DMS 273 treated with DMSO at 0.1 percent for 48 hours (cell line): ENCODE measurements at regions not wholly inside any gene's neighbourhood (a gene's known extent, or its start where the extent isn't known, plus 50 kb on each side); places are given as distances from the start of the nearest gene placed in this dataset.

Source experiments
- DNase-seq: peaks from one replicate; lab custom pipeline; 2025; lab: John Stamatoyannopoulos, UW

GRCh38 chr7:33757050-33757449, 148.3 kb upstream of the BMPER start:
- no peak for DNase-seq

- DNase-seq, result peak; percentile 29
Measured at GRCh38 chr7:33757563-33758165, 147.7 kb upstream of the BMPER start.

DNA sequence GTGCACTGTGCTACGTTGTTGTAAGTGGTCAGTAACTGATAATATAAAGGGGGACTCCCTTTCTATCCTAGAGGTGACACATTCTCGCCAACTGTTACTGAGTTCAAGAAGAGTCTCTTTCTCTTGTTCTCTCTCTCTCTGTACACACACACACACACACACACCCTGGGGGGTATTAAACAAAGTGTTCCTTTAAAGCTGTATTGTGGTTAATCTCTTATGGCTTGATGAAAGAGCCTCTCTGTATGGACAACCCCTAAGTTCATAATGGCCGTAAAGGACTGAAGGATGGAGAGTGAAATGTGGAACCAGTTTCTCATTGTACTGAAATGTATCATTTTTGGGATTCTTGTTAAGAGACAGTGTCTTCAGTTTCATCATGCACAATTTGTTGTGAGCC, 145.2 kb upstream of the BMPER start:
- DNase-seq, result no peak

- DNase-seq, result no peak
Measured at GRCh38 chr7:33760834-33761233, 144.5 kb upstream of the BMPER start.

- DNase-seq, result no peak
Measured at GRCh38 chr7:33761449-33762080, 143.8 kb upstream of the BMPER start.

GRCh38 chr7:33762151-33762910, 143.0 kb upstream of the BMPER start:
- no peak for DNase-seq

DNA sequence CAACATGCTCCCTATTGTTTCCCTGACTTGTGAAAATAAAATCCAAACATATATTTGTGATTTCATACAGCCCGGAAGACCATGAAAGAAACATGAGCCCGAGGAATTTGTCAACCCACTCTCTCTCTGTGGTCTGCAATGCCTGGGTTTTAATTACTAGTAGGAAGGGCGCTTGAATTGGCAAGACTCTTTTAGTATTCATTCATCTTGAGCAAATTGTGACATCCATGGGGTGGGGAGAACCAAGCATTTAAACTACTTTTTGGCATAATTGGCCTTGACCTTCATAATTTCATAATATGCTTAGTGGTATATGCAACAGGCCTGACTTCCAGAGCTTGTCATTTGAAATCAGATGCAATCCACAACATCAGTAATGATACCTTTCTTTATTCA, 142.4 kb upstream of the BMPER start:
- DNase-seq, result no peak

DNA sequence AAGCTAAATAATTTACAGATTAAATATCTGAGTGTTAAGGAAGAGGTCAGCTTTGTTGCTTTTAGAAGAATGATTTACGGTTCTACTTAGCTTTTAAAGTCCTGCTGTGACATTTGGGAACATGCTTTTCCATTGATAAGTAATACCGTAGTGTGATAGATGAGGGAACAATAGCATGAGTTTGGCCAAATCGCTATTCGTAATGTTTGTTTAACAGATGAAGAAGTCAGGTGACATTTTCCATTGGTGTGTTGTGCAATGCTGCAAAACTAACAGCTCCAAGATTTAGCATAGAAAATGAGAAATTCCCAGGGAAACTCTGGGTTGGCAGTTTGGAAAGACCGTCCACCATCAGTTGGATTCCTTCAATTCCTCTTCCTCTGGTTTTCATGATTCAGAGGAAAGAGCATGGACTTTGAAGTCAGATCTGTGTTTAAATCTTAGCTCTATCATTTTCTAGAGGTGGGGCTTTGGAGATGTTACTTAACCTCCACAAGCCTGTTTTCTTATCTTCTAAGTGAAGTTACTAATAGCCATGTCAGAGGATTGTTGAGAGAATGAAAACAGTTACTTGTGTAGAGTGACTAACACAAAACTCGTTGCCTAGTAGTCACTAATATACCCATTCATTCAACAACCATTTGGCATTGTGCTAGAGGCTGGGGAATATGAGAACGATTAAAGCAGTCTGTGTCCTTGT, 140.4 kb upstream of the BMPER start:
- no peak for DNase-seq

GRCh38 chr7:33766405-33766804, 138.9 kb upstream of the BMPER start:
- no peak for DNase-seq

GRCh38 chr7:33769930-33770329, 135.4 kb upstream of the BMPER start:
- DNase-seq, result no peak

- no peak for DNase-seq
Measured at GRCh38 chr7:33770576-33770975, 134.8 kb upstream of the BMPER start.

DNA sequence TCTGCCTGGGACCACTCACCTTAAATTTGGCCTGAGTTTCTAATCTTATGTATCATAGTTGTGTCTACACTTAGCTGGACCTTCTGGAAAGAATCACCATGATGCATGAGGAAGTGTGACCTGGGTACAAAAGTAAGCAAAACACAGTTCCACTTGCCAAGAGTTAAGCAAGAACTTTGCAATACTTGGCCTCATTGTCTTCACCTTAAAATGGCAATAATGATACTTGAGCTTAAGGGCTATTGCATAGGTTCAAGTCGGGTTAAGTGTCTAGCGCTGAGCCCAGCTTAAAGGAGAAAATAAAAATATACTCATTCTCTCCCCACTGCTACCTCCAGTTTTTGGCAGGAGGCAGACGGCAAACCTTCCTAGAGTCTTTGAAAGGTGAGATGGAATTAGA, 133.9 kb upstream of the BMPER start:
- DNase-seq, result no peak

- DNase-seq, result no peak
Measured at GRCh38 chr7:33773053-33773452, 132.3 kb upstream of the BMPER start.

DNA sequence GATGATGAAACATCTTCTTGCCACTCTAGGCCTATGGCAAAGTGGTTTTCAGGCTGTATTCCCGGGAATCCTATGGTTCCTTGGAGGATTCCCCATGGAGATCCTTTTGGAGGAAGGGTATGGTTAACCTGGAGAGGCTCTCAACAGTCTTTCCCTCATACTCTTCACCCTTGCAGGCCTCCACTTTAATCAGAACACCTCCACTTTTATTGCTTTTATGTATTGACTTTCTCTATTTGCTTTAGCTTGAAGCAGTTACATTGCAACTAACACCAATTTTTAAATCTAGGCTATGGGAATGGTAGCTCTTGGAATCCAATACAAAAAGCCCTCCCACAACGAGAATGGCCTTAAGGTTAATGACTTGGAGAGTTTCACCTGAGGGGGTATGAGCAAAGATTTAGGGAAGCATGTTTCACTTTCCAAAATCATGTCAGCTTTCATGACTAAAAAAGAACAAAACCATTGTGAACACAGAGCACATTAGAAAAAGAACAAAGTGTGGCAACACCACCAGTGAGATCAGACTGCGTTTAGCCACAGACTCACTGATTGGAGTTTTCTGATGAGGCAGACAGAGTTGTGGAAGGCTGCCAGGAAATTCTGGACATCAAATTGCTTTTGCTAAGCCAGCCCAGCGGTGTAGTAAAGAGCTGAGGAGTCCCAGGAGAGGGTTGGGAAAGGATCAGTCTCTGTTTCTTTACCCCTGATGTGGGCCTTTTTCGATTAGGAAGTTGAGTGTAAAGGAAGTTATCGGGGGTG, 130.4 kb upstream of the BMPER start:
- no peak for DNase-seq

DNA sequence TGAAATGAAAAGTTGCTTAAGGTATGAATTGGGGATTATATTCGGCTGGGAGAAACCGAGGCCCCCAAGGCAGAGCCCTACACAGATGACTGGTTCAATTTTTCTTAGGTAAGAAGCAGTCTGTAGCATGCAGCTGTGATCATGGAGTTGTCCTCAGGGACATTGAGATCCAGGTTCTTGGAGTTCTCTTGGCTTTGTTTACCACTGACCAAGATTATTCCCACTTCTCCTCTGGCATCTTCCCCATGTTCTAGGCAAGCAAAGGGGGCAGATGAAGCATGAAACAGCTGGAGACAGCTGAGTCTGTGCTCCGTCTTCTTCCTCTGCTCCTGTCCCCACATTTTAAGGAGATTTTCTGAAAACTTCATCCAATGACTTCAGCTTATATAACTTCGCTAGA, 129.5 kb upstream of the BMPER start:
- no peak for DNase-seq

GRCh38 chr7:33776788-33777187, 128.6 kb upstream of the BMPER start:
- no peak for DNase-seq

DNA sequence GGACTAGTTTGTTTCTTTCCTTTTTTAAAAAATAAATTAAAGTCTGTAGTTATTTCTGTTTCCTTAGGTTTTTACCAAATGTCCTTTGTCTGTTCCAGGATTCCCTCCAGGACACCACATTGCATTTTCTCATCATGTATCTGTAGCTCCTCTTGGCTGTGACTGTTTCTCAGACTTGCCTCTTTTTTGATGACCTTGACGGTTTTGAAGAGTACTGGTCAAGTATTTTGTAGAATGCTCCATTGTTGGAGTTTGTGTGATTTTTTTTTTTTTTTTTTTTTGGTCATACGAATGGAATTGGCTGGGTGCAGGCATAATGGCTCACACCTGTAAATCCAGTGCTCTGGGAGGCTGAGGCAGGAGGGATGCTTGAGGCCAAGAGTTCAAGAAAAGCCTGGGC, 127.1 kb upstream of the BMPER start:
- DNase-seq, result no peak

DNA sequence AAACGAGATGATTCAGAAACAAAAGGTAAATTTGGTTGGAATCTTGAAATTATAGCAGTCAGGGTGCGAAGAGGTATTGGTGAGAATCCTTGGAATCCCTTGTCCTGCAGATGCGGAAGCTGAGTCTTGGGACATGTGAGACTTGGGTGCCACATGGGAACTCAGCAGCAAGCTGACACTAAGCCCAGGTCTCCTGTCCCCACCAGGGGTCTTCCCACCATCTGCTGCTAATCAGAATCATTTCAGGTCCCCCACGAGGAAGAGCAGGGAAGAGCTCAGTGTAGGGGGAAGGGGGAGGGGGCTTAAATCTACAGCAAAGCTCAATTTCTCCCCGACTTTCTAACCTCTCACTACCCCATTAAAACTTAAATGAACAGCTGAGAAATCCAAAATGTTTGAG, 126.1 kb upstream of the BMPER start:
- no peak for DNase-seq

DNA sequence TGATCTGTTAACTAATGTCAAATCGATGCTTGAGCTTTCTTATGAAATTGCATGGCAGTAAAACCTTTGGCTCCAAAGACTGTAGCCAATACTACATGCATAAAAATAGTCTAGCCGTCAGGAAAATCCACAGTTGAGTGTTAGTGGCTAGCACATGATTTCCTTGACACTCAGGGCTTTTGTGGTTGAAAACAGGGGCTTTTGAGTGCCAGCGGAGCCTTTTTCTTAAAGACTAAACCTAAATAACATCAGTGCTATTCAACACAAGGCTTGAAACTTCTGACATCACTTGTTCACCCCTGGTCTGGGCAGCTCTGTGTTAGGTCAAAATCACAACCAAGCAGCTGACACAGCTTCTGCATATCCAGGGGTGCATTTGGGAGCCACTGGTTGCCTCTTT, 124.2 kb upstream of the BMPER start:
- DNase-seq, result no peak

DNA sequence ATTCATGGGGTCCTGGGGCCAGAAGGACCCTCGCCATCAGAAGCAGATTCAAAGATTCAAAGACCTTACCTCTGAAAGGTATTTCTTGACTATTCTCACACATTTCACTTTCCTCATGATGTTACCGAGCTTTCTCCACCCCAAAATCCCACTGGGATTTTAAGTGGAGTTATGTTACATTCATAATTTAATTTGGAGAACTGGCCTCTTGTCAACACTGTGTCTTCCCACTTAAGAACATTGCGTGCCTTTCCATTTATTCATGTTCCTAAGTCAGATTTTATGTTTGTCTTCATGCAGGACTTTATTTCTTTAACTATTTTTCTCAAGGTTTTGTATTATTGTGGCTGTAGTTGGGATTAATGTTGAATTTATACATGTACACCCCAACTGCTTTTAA, 123.5 kb upstream of the BMPER start:
- no peak for DNase-seq

DNA sequence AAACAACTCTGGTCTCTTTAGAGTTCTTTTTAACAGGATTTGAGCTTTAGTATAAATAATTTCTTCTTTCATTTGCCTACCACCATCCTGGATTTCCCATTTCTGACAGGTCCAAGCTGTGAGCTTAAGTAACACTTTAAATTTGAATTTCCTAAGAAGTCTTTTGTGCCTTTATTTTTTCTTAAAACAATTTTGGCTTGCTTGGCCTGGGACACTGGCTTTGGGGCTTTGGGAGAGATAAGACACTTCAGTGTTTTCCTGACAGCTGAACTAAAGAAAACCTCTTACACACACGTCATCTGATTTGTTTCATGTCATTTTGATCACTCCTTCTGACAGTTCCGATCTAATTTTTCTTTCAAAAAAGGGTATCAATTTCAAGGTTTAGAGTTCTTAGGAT, 121.3 kb upstream of the BMPER start:
- DNase-seq, result no peak

DNA sequence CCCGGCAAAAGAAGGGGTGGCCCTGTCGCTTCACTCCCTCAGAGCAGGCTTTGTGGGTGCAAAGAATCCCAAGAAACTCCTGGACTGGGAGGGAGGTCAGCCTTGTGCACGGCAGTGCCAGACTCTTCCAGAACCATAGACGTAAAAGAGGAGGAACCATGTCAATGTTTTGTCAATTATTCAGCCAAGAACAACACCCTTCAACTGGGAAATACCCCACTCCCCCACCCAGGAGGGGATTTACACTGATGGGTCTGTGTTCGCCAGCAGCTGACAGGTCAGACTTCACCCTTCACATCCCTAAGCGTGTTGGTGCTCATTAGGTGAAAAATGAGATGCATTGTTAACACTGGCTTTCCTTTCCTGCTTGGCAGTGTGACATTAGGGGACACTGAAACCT, 116.8 kb upstream of the BMPER start:
- no peak for DNase-seq
